Endothelial cell of umbilical vein (primary cell): ENCODE measurements at regions not wholly inside any gene's neighbourhood (a gene's known extent, or its start where the extent isn't known, plus 50 kb on each side); places are given as distances from the start of the nearest gene placed in this dataset.

Source experiments
- CTCF ChIP-seq, 2 donors: IDR thresholded peaks; 1 replicate in 1 of 2; 2 replicates in 1 of 2; pipeline ENCODE4 v1.5.1; 2011; ENCODE audit warnings: low read length in 2 of 2, mild to moderate bottlenecking in 2 of 2, moderate library complexity in 2 of 2, control low read depth in 1 of 2, inconsistent platforms in 1 of 2, low read depth in 1 of 2; ENCODE audit not compliant: insufficient read depth in 1 of 2; ENCODE audit errors: extremely low read depth in 1 of 2
- EZH2 ChIP-seq: IDR thresholded peaks from 2 replicates; pipeline ENCODE4 v1.6.1; 2012; ENCODE audit warnings: borderline replicate concordance, low read depth, mild to moderate bottlenecking, moderate library complexity, low read length, inconsistent platforms; ENCODE audit not compliant: severe bottlenecking
- FOS ChIP-seq: IDR thresholded peaks from 2 replicates; pipeline ENCODE4 v1.6.1; 2011; ENCODE audit warnings: mild to moderate bottlenecking, low read length, moderate library complexity, borderline replicate concordance; ENCODE audit not compliant: insufficient read depth
- JUN ChIP-seq: IDR thresholded peaks from 2 replicates; pipeline ENCODE4 v1.6.1; 2011; ENCODE audit warnings: borderline replicate concordance, low read depth; ENCODE audit not compliant: insufficient read length, insufficient read depth
- MYC ChIP-seq: IDR thresholded peaks from one replicate; pipeline ENCODE4 v1.6.1; 2011; ENCODE audit warnings: mild to moderate bottlenecking, low read depth, low read length
- POLR2A ChIP-seq: IDR thresholded peaks from 2 replicates; pipeline ENCODE4 v1.6.1; 2012; ENCODE audit warnings: low read depth, mild to moderate bottlenecking, control low read depth, low read length
- POLR2AphosphoS5 ChIP-seq: IDR thresholded peaks from 2 replicates; pipeline ENCODE4 v1.6.1; 2012; ENCODE audit warnings: low read depth, mild to moderate bottlenecking, control low read depth, low read length, moderate library complexity; ENCODE audit not compliant: insufficient read depth
- TF ChIP-seq, protein P1 (sequence below): IDR thresholded peaks from 2 replicates; pipeline ENCODE4 v1.6.1; 2011; ENCODE audit not compliant: insufficient read depth, insufficient read length

- no peak for TF ChIP-seq CTCF (IDR thresholded peaks at IDR 0.05; ENCODE audit: extremely low read depth in 1 of 2, insufficient read depth in 1 of 2, low read depth in 1 of 2, low read length in 2 of 2)
- TF ChIP-seq POLR2A, result no peak
- TF ChIP-seq, protein P1, sequence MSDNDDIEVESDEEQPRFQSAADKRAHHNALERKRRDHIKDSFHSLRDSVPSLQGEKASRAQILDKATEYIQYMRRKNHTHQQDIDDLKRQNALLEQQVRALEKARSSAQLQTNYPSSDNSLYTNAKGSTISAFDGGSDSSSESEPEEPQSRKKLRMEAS, result no peak
- no peak for TF ChIP-seq FOS
- TF ChIP-seq MYC, result no peak
- TF ChIP-seq POLR2AphosphoS5, result no peak
- no peak for TF ChIP-seq EZH2
- TF ChIP-seq JUN, result no peak
Measured at GRCh38 chr17:43332230-43332629, 66.6 kb upstream of the ARL4D start.
